ENCODE measurements at regions not wholly inside any gene's neighbourhood (a gene's known extent, or its start where the extent isn't known, plus 50 kb on each side); places are given as distances from the start of the nearest gene placed in this dataset.
"Not testable (repeated sequence)": the region's sequence is repeated elsewhere in the genome, so short reads cannot be mapped to it uniquely, and the experiment has no call there.

GRCh38 chr1:70820995-70821394 lies 226.6 kb downstream of the PTGER3 start:
- TF ChIP-seq JUND (IDR thresholded peaks at IDR 0.05; ENCODE audit: low read depth): no peak
- in situ Hi-C loops (cut with HindIII; ENCODE audit: low pct_unique_long_range_greater_than_20kb, low sequenced_read_pairs): no loop called here
- DNase-seq (ENCODE audit: low read depth in 1 of 2, low spot score in 1 of 2): no peak

GRCh38 chr1:70826428-70826827 lies 221.2 kb downstream of the PTGER3 start:
- in situ Hi-C loops (cut with HindIII; ENCODE audit: low pct_unique_long_range_greater_than_20kb, low sequenced_read_pairs): no loop called here
- no peak for DNase-seq (ENCODE audit: low read depth in 1 of 2, low spot score in 1 of 2)
- TF ChIP-seq JUND (IDR thresholded peaks at IDR 0.05; ENCODE audit: low read depth): no peak

- in situ Hi-C loops (cut with HindIII; ENCODE audit: low pct_unique_long_range_greater_than_20kb, low sequenced_read_pairs): no loop called here
- no peak for TF ChIP-seq JUND (IDR thresholded peaks at IDR 0.05; ENCODE audit: low read depth)
- no peak for DNase-seq (ENCODE audit: low read depth in 1 of 2, low spot score in 1 of 2)
Measured at GRCh38 chr1:70827030-70827429, 220.6 kb downstream of the PTGER3 start.

- no peak for DNase-seq (ENCODE audit: low read depth in 1 of 2, low spot score in 1 of 2)
- TF ChIP-seq JUND (IDR thresholded peaks at IDR 0.05; ENCODE audit: low read depth): no peak
- in situ Hi-C loops (cut with HindIII; ENCODE audit: low pct_unique_long_range_greater_than_20kb, low sequenced_read_pairs): no loop called here
Measured at GRCh38 chr1:70828177-70828576, 219.4 kb downstream of the PTGER3 start.

GRCh38 chr1:70834365-70834764 lies 213.3 kb downstream of the PTGER3 start:
- in situ Hi-C loops (cut with HindIII; ENCODE audit: low pct_unique_long_range_greater_than_20kb, low sequenced_read_pairs); DNase-seq (ENCODE audit: low read depth in 1 of 2, low spot score in 1 of 2): not testable (repeated sequence)

GRCh38 chr1:70836456-70836855 lies 211.2 kb downstream of the PTGER3 start:
- no peak for DNase-seq (ENCODE audit: low read depth in 1 of 2, low spot score in 1 of 2)
- TF ChIP-seq JUND (IDR thresholded peaks at IDR 0.05; ENCODE audit: low read depth): no peak
- in situ Hi-C loops (cut with HindIII; ENCODE audit: low pct_unique_long_range_greater_than_20kb, low sequenced_read_pairs): no loop called here

GRCh38 chr1:70840260-70840953 lies 207.2 kb downstream of the PTGER3 start:
- TF ChIP-seq JUND (IDR thresholded peaks at IDR 0.05; ENCODE audit: low read depth): peak; percentile 72
- in situ Hi-C loops (cut with HindIII; ENCODE audit: low pct_unique_long_range_greater_than_20kb, low sequenced_read_pairs): no loop called here
- peak; percentile 22 to 57 for DNase-seq (ENCODE audit: low read depth in 1 of 2, low spot score in 1 of 2)

GRCh38 chr1:70842562-70842961 lies 205.1 kb downstream of the PTGER3 start:
- TF ChIP-seq JUND (IDR thresholded peaks at IDR 0.05; ENCODE audit: low read depth): no peak
- in situ Hi-C loops (cut with HindIII; ENCODE audit: low pct_unique_long_range_greater_than_20kb, low sequenced_read_pairs): no loop called here
- no peak for DNase-seq (ENCODE audit: low read depth in 1 of 2, low spot score in 1 of 2)

- DNase-seq (ENCODE audit: low read depth in 1 of 2, low spot score in 1 of 2): no peak
- TF ChIP-seq JUND (IDR thresholded peaks at IDR 0.05; ENCODE audit: low read depth): no peak
- in situ Hi-C loops (cut with HindIII; ENCODE audit: low pct_unique_long_range_greater_than_20kb, low sequenced_read_pairs): no loop called here
Measured at GRCh38 chr1:70843452-70843851, 204.2 kb downstream of the PTGER3 start.

- peak in 1 of 2 experiments; percentile 39 for DNase-seq (ENCODE audit: low read depth in 1 of 2, low spot score in 1 of 2)
- in situ Hi-C loops (cut with HindIII; ENCODE audit: low pct_unique_long_range_greater_than_20kb, low sequenced_read_pairs): no loop called here
- no peak for TF ChIP-seq JUND (IDR thresholded peaks at IDR 0.05; ENCODE audit: low read depth)
Measured at GRCh38 chr1:70847013-70847412, 200.6 kb downstream of the PTGER3 start.

- TF ChIP-seq JUND (IDR thresholded peaks at IDR 0.05; ENCODE audit: low read depth): no peak
- in situ Hi-C loops (cut with HindIII; ENCODE audit: low pct_unique_long_range_greater_than_20kb, low sequenced_read_pairs): no loop called here
- no peak for DNase-seq (ENCODE audit: low read depth in 1 of 2, low spot score in 1 of 2)
Measured at GRCh38 chr1:70855203-70855602, 192.4 kb downstream of the PTGER3 start.

GRCh38 chr1:70856201-70856600 lies 191.4 kb downstream of the PTGER3 start:
- in situ Hi-C loops (cut with HindIII; ENCODE audit: low pct_unique_long_range_greater_than_20kb, low sequenced_read_pairs): no loop called here
- no peak for DNase-seq (ENCODE audit: low read depth in 1 of 2, low spot score in 1 of 2)
- no peak for TF ChIP-seq JUND (IDR thresholded peaks at IDR 0.05; ENCODE audit: low read depth)

- in situ Hi-C loops (cut with HindIII; ENCODE audit: low pct_unique_long_range_greater_than_20kb, low sequenced_read_pairs): no loop called here
- DNase-seq (ENCODE audit: low read depth in 1 of 2, low spot score in 1 of 2): no peak
- no peak for TF ChIP-seq JUND (IDR thresholded peaks at IDR 0.05; ENCODE audit: low read depth)
Measured at GRCh38 chr1:70863239-70863638, 184.4 kb downstream of the PTGER3 start.

GRCh38 chr1:70864302-70864701 lies 183.3 kb downstream of the PTGER3 start:
- TF ChIP-seq JUND (IDR thresholded peaks at IDR 0.05; ENCODE audit: low read depth): no peak
- in situ Hi-C loops (cut with HindIII; ENCODE audit: low pct_unique_long_range_greater_than_20kb, low sequenced_read_pairs): no loop called here
- no peak for DNase-seq (ENCODE audit: low read depth in 1 of 2, low spot score in 1 of 2)
